H1 (cell line): ENCODE measurements at regions not wholly inside any gene's neighbourhood (a gene's known extent, or its start where the extent isn't known, plus 50 kb on each side); places are given as distances from the start of the nearest gene placed in this dataset.

Source experiments
- CTCF ChIA-PET: fragments of 300-600 bp; sonication (Branson Sonifier 250); formaldehyde crosslinking; loops from one replicate; lab custom pipeline; 2021; ENCODE audit not compliant: partially characterized antibody; lab: Charles Lee
- POLR2A ChIA-PET: fragments of 300-600 bp; sonication (Branson Sonifier 250); formaldehyde crosslinking; loops from one replicate; lab custom pipeline; 2021; ENCODE audit warnings: inconsistent platforms; ENCODE audit not compliant: partially characterized antibody; lab: Charles Lee
- DNase-seq, 2 experiments: peaks; one replicate each; pipeline versions ENCODE4 v3.0.0 to v3.0.0-alpha.2; 2010 to 2022; ENCODE audit warnings: low spot score in 2 of 2, low read depth in 1 of 2, mixed read lengths in 1 of 2
- FAIRE-seq: peaks from 2 replicates; lab custom pipeline; 2011; peaks lifted over from hg19 to GRCh38; lab: Jason Lieb, UNC
- H2AFZ ChIP-seq: 2 replicates; pipeline ENCODE4 v1.8.1; 2012; ENCODE audit warnings: low read length, inconsistent platforms
- H2AK5ac ChIP-seq: 2 replicates; pipeline ENCODE4 v1.6.1; 2013; ENCODE audit warnings: low read depth, low read length
- H2BK120ac ChIP-seq: replicated peaks from 2 replicates; pipeline ENCODE3; 2013; ENCODE audit warnings: low read depth, low read length, inconsistent platforms
- H2BK12ac ChIP-seq: 2 replicates; pipeline ENCODE4 v1.6.1; 2013; ENCODE audit warnings: low read depth, low read length
- H2BK15ac ChIP-seq: 2 replicates; pipeline ENCODE4 v1.6.1; 2013; ENCODE audit warnings: low read length
- H2BK20ac ChIP-seq: 2 replicates; pipeline ENCODE4 v1.6.1; 2013; ENCODE audit warnings: low read length
- H2BK5ac ChIP-seq: 2 replicates; pipeline ENCODE4 v1.6.1; 2013; ENCODE audit warnings: low read depth, low read length
- H3K14ac ChIP-seq: 2 replicates; pipeline ENCODE4 v1.6.1; 2013; ENCODE audit warnings: inconsistent platforms; ENCODE audit not compliant: insufficient read length
- H3K18ac ChIP-seq: 2 replicates; pipeline ENCODE4 v1.6.1; 2013; ENCODE audit warnings: low read length; ENCODE audit errors: extremely low read depth
- H3K23ac ChIP-seq: 2 replicates; pipeline ENCODE4 v1.6.1; 2013; ENCODE audit warnings: inconsistent platforms; ENCODE audit not compliant: insufficient read length
- H3K23me2 ChIP-seq: 2 replicates; pipeline ENCODE4 v1.6.1; 2013; ENCODE audit warnings: low read depth, low read length
- H3K27ac ChIP-seq: 2 replicates; pipeline ENCODE4 v1.6.1; 2011; ENCODE audit warnings: low read depth, low read length, inconsistent platforms
- H3K27me3 ChIP-seq, 4 experiments: replicated peaks in 1 of 4; 1 replicate in 1 of 4; 2 replicates in 3 of 4; pipeline versions ENCODE4 v1.6.1 to v1.8.1; 2011 to 2013; ENCODE audit warnings: low read length in 3 of 4, mild to moderate bottlenecking in 3 of 4, inconsistent platforms in 2 of 4, mixed read lengths in 2 of 4, moderate library complexity in 1 of 4; ENCODE audit not compliant: control insufficient read depth in 3 of 4, insufficient read depth in 3 of 4; ENCODE audit errors: extremely low read depth in 1 of 4
- H3K36me3 ChIP-seq, 4 experiments: 2 replicates each; pipeline versions ENCODE4 v1.6.1 to v1.8.1; 2011 to 2013; ENCODE audit warnings: mild to moderate bottlenecking in 4 of 4, low read length in 3 of 4, moderate library complexity in 2 of 4, control low read depth in 1 of 4, inconsistent platforms in 1 of 4; ENCODE audit not compliant: insufficient read depth in 4 of 4, control insufficient read depth in 2 of 4
- H3K4ac ChIP-seq: replicated peaks from 2 replicates; pipeline ENCODE3; 2013; ENCODE audit warnings: low read length, low read depth, mixed read lengths, inconsistent platforms; ENCODE audit not compliant: insufficient read length
- H3K4me1 ChIP-seq, 4 experiments: replicated peaks in 1 of 4; 1 replicate in 1 of 4; 2 replicates in 3 of 4; pipeline versions ENCODE4 v1.6.1 to v1.8.1; 2011 to 2013; ENCODE audit warnings: low read length in 3 of 4, inconsistent platforms in 2 of 4, mixed read lengths in 1 of 4; ENCODE audit not compliant: insufficient read depth in 4 of 4, control insufficient read depth in 3 of 4
- H3K4me2 ChIP-seq, 2 experiments: 2 replicates each; pipeline versions ENCODE4 v1.6.1 to v1.8.1; 2011 to 2013; ENCODE audit warnings: low read depth in 2 of 2, low read length in 2 of 2, control low read depth in 1 of 2, inconsistent platforms in 1 of 2, mild to moderate bottlenecking in 1 of 2; ENCODE audit not compliant: insufficient read depth in 1 of 2
- H3K4me3 ChIP-seq, 4 experiments: fragments of 200-600, 300-600 bp in 1 of 4; sonication (generic), shearing (Covaris generic), sonication (Bioruptor Twin) in 1 of 4; 2 replicates each; pipeline versions ENCODE4 v1.5.1 to v1.8.1; 2011 to 2016; ENCODE audit warnings: low read length in 4 of 4, low read depth in 3 of 4, control low read depth in 2 of 4, inconsistent platforms in 2 of 4, mild to moderate bottlenecking in 2 of 4, mixed read lengths in 1 of 4, moderate library complexity in 1 of 4; ENCODE audit not compliant: insufficient read depth in 2 of 4; ENCODE audit errors: extremely low read depth in 1 of 4
- H3K56ac ChIP-seq: replicated peaks from 2 replicates; pipeline ENCODE3; 2013; ENCODE audit warnings: low read depth, mild to moderate bottlenecking, mixed read lengths, low read length, inconsistent platforms; ENCODE audit not compliant: insufficient read length
- H3K79me1 ChIP-seq: 2 replicates; pipeline ENCODE4 v1.6.1; 2013; ENCODE audit warnings: low read depth, low read length, control low read depth
- H3K79me2 ChIP-seq, 2 experiments: 2 replicates each; pipeline versions ENCODE4 v1.6.1 to v1.8.1; 2012 to 2013; ENCODE audit warnings: low read length in 2 of 2, mild to moderate bottlenecking in 2 of 2, inconsistent platforms in 1 of 2; ENCODE audit not compliant: insufficient read depth in 2 of 2, control insufficient read depth in 1 of 2
- H3K9ac ChIP-seq, 4 experiments: replicated peaks in 1 of 4; 1 replicate in 1 of 4; 2 replicates in 3 of 4; pipeline versions ENCODE4 v1.6.1 to v1.8.1; 2011 to 2013; ENCODE audit warnings: low read depth in 3 of 4, low read length in 3 of 4, control low read depth in 2 of 4, mild to moderate bottlenecking in 2 of 4, moderate library complexity in 2 of 4, inconsistent platforms in 1 of 4; ENCODE audit errors: extremely low read depth in 1 of 4
- H3K9me3 ChIP-seq, 2 experiments: 2 replicates each; pipeline versions ENCODE4 v1.6.1 to v1.8.1; 2012 to 2013; ENCODE audit warnings: mild to moderate bottlenecking in 2 of 2, moderate library complexity in 2 of 2, control low read depth in 1 of 2, inconsistent platforms in 1 of 2, low read depth in 1 of 2, low read length in 1 of 2, mixed read lengths in 1 of 2; ENCODE audit not compliant: insufficient read depth in 2 of 2
- H4K20me1 ChIP-seq, 2 experiments: replicated peaks in 1 of 2; 2 replicates each; pipeline versions ENCODE3 to v1.8.1; 2011 to 2013; ENCODE audit warnings: inconsistent platforms in 2 of 2, low read length in 2 of 2, mild to moderate bottlenecking in 1 of 2; ENCODE audit not compliant: insufficient read depth in 2 of 2, control insufficient read depth in 1 of 2
- H4K5ac ChIP-seq: 2 replicates; pipeline ENCODE4 v1.6.1; 2013; ENCODE audit warnings: low read length, low read depth, mixed read lengths, inconsistent platforms; ENCODE audit not compliant: insufficient read length
- H4K8ac ChIP-seq: 2 replicates; pipeline ENCODE4 v1.8.0; 2013; ENCODE audit warnings: mild to moderate bottlenecking, moderate library complexity, low read length, inconsistent platforms; ENCODE audit not compliant: insufficient read depth; ENCODE audit errors: extremely low read depth
- H4K91ac ChIP-seq: replicated peaks from 2 replicates; pipeline ENCODE3; 2013; ENCODE audit warnings: low read length, mixed read lengths, inconsistent platforms; ENCODE audit not compliant: insufficient read length
- FOSL1 ChIP-seq: IDR thresholded peaks from 2 replicates; pipeline ENCODE4 v1.6.1; 2011; ENCODE audit warnings: mild to moderate bottlenecking, low read depth, low read length, moderate library complexity; ENCODE audit not compliant: insufficient read depth
- JUN ChIP-seq: IDR thresholded peaks from 2 replicates; pipeline ENCODE4 v1.6.1; 2011; ENCODE audit warnings: low read depth, mild to moderate bottlenecking, improper control_type of control experiment, low read length
- PHF8 ChIP-seq: fragments of 200-600 bp; sonication (generic); conservative IDR thresholded peaks from 2 replicates; pipeline ENCODE4 v1.7.1; 2012; ENCODE audit warnings: low read depth, mild to moderate bottlenecking, inconsistent platforms, low read length, moderate library complexity
- SUZ12 ChIP-seq: fragments of 200-600 bp; sonication (generic); IDR thresholded peaks from 2 replicates; pipeline ENCODE4 v1.6.1; 2012; ENCODE audit warnings: mild to moderate bottlenecking, inconsistent platforms, low read length, moderate library complexity, mixed read lengths
- TEAD4 ChIP-seq: IDR thresholded peaks from 2 replicates; pipeline ENCODE4 v1.6.1; 2012; ENCODE audit warnings: low read depth, low read length, inconsistent platforms, mixed read lengths
- USF2 ChIP-seq: IDR thresholded peaks from 2 replicates; pipeline ENCODE4 v1.6.1; 2011; ENCODE audit warnings: low read length, improper control_type of control experiment
- ZNF274 ChIP-seq: IDR thresholded peaks from 2 replicates; pipeline ENCODE4 v1.7.0; 2012; ENCODE audit warnings: low read length, borderline replicate concordance; ENCODE audit errors: extremely low read depth
- WGBS, 2 experiments: shearing (Covaris generic) in 1 of 2; methylation state at CpG; one replicate each; pipeline versions ENCODE4 v1.1.6 to v1.1.7; 2013 to 2015; ENCODE audit warnings: low lambda C conversion rate in 2 of 2, mixed read lengths in 2 of 2, inconsistent platforms in 1 of 2, low coverage in 1 of 2, missing lambda C conversion rate in 1 of 2; ENCODE audit not compliant: insufficient replicate concordance in 2 of 2, insufficient coverage in 1 of 2, insufficient read length in 1 of 2; ENCODE audit errors: extremely low coverage in 1 of 2, missing lambda C conversion rate in 1 of 2; 5-methylcytosine and 5-hydroxymethylcytosine counted together

GRCh38 chr2:128603411-128603924, 284.8 kb upstream of the HS6ST1 start:
- ChIA-PET CTCF (interaction anchor here (0.8 to 1.6 kb wide), 3 partner anchors 8 to 35 kb away, joined by 3 to 4 read pairs (median 4); no protein-coding TSS in a partner anchor), POLR2A (no interaction called here)
- no peaks in the 10 kb centered on the region for H3K9me3 ChIP-seq
- no peak overlapping the region for H3K4ac ChIP-seq
- H4K8ac ChIP-seq = peak overlapping the region; percentile 72
- H2BK20ac ChIP-seq = no peak overlapping the region
- FAIRE-seq (no peak), DNase-seq (no peak)
- H2BK120ac ChIP-seq = no peak overlapping the region
- peaks cover 0 to 5% of the 10 kb centered on the region in 2 experiments for H4K20me1 ChIP-seq
- no peak overlapping the region for H3K18ac ChIP-seq
- no peak overlapping the region for H4K5ac ChIP-seq
- H2AK5ac ChIP-seq = no peak overlapping the region
- no peaks in the 10 kb centered on the region for H3K36me3 ChIP-seq
- TF ChIP-seq PHF8 (no peak), TEAD4 (no peak), FOSL1 (no peak), SUZ12 (no peak), JUN (no peak), ZNF274 (no peak), USF2 (no peak)
- H3K14ac ChIP-seq = no peak overlapping the region
- H4K91ac ChIP-seq = no peak overlapping the region
- WGBS, 2 experiments = 95% methylated on average over 14 of the region's 14 CpGs; no CpG with 5 or more reads in 1 of the 2 experiments
- peaks cover 0 to 9% (median under 1%) of the 10 kb centered on the region in 4 experiments; a peak in 3 of 7 replicates for H3K4me1 ChIP-seq
- H2BK12ac ChIP-seq = 0 out of 2 replicates have a peak overlapping the region, but pooled peaks have one; percentile 55
- no peak overlapping the region for H3K9ac ChIP-seq
- H3K23ac ChIP-seq = no peak overlapping the region
- H3K56ac ChIP-seq = no peak overlapping the region
- H3K27me3 ChIP-seq = no peaks in the 10 kb centered on the region
- no peaks in the 10 kb centered on the region for H3K79me2 ChIP-seq
- no peak overlapping the region for H2AFZ ChIP-seq
- no peak overlapping the region for H3K4me2 ChIP-seq
- peak overlapping the region; percentile 75; the same call in 1 of the 2 replicates for H2BK15ac ChIP-seq
- no peaks in the 10 kb centered on the region for H3K79me1 ChIP-seq
- no peak overlapping the region for H2BK5ac ChIP-seq
- H3K27ac ChIP-seq = no peak overlapping the region
- H3K23me2 ChIP-seq = peaks cover 4% of the 10 kb centered on the region; the same call in 1 of the 2 replicates
- H3K4me3 ChIP-seq = no peak overlapping the region
